GM23338 (cell line): ENCODE measurements at regions not wholly inside any gene's neighbourhood (a gene's known extent, or its start where the extent isn't known, plus 50 kb on each side); places are given as distances from the start of the nearest gene placed in this dataset.

Experiments
- ATAC-seq: fragments of 200-7000 bp; cut with Tn5 transposase; 3 replicates; pipeline ENCODE4 v1.9.1; 2020
- DNase-seq: peaks from one replicate; pipeline ENCODE4 v3.0.0-alpha.2; 2015; ENCODE audit warnings: low spot score
- H2AFZ ChIP-seq: fragments of 200-600 bp; sonication (generic); 2 replicates; pipeline ENCODE4 v1.8.0; 2016; ENCODE audit warnings: antibody characterized with exemption, mild to moderate bottlenecking, moderate library complexity
- H3F3A ChIP-seq: fragments of 200-600 bp; sonication (generic); replicated peaks from 2 replicates; pipeline ENCODE4 v1.8.0; 2017; ENCODE audit warnings: antibody characterized with exemption, mixed run types, low read depth
- H3K27ac ChIP-seq: fragments of 200-600 bp; sonication (generic); 2 replicates; pipeline ENCODE4 v1.6.1; 2016; ENCODE audit warnings: low read depth
- H3K27me3 ChIP-seq: fragments of 200-600 bp; sonication (generic); 2 replicates; pipeline ENCODE4 v1.8.0; 2016; ENCODE audit warnings: mild to moderate bottlenecking, mixed run types, moderate library complexity; ENCODE audit not compliant: insufficient read depth
- H3K36me3 ChIP-seq: fragments of 200-600 bp; sonication (generic); 2 replicates; pipeline ENCODE4 v1.8.0; 2016; ENCODE audit warnings: mild to moderate bottlenecking; ENCODE audit not compliant: insufficient read depth
- H3K4me1 ChIP-seq: fragments of 200-600 bp; sonication (generic); 2 replicates; pipeline ENCODE4 v1.8.0; 2016; ENCODE audit warnings: mild to moderate bottlenecking, moderate library complexity; ENCODE audit not compliant: insufficient read depth
- H3K4me2 ChIP-seq: fragments of 200-600 bp; sonication (generic); 2 replicates; pipeline ENCODE4 v1.7.1; 2017; ENCODE audit warnings: mixed run types
- H3K4me3 ChIP-seq: fragments of 200-600 bp; sonication (generic); 2 replicates; pipeline ENCODE4 v1.6.1; 2016; ENCODE audit warnings: mixed run types
- H3K79me2 ChIP-seq: fragments of 200-600 bp; sonication (generic); replicated peaks from 2 replicates; pipeline ENCODE4 v1.8.0; 2017; ENCODE audit warnings: mild to moderate bottlenecking; ENCODE audit not compliant: insufficient read depth
- H3K9me2 ChIP-seq: fragments of 200-600 bp; sonication (generic); 2 replicates; pipeline ENCODE4 v1.8.0; 2017; ENCODE audit not compliant: insufficient read depth
- H4K20me1 ChIP-seq: fragments of 200-600 bp; sonication (generic); replicated peaks from 2 replicates; pipeline ENCODE4 v1.8.0; 2017; ENCODE audit warnings: mild to moderate bottlenecking; ENCODE audit not compliant: insufficient read depth
- H3K27ac Mint-ChIP-seq: 2 replicates; pipeline ENCODE4 v1.8.0; 2020; ENCODE audit warnings: inconsistent platforms, mild to moderate bottlenecking, moderate library complexity, mixed read lengths
- H3K27me3 Mint-ChIP-seq: 3 replicates; pipeline ENCODE4 v1.8.0; 2022; ENCODE audit warnings: low read depth, mild to moderate bottlenecking, moderate library complexity, mixed read lengths, inconsistent platforms; ENCODE audit not compliant: insufficient read depth, poor library complexity
- H3K36me3 Mint-ChIP-seq: 3 replicates; pipeline ENCODE4 v1.8.0; 2021; ENCODE audit warnings: low read depth, mild to moderate bottlenecking, inconsistent platforms, moderate library complexity, mixed read lengths
- H3K4me1 Mint-ChIP-seq: 3 replicates; pipeline ENCODE4 v1.8.0; 2020; ENCODE audit warnings: mild to moderate bottlenecking, inconsistent platforms, mixed read lengths
- H3K4me3 Mint-ChIP-seq: 3 replicates; pipeline ENCODE4 v1.8.0; 2021; ENCODE audit warnings: moderate library complexity, mild to moderate bottlenecking, inconsistent platforms, mixed read lengths
- H3K9me3 Mint-ChIP-seq: 3 replicates; pipeline ENCODE4 v1.8.0; 2020; ENCODE audit warnings: moderate library complexity, mild to moderate bottlenecking, inconsistent platforms, mixed read lengths
- CREB1 ChIP-seq: fragments of 250-450 bp; sonication (Bioruptor Pico); IDR thresholded peaks from 2 replicates; pipeline ENCODE4 v1.5.0; 2020; ENCODE audit warnings: low read depth, mild to moderate bottlenecking, moderate library complexity
- CTCF ChIP-seq, 2 experiments: fragments of 200-600 bp in 1 of 2; sonication (generic) in 1 of 2; conservative IDR thresholded peaks; 2 replicates each; pipeline versions ENCODE4 v1.5.1 to v1.6.1; 2016 to 2017; ENCODE audit warnings: antibody characterized with exemption in 2 of 2, low read depth in 2 of 2, mild to moderate bottlenecking in 2 of 2, moderate library complexity in 1 of 2
- EZH2phosphoT487 ChIP-seq: fragments of 200-600 bp; sonication (generic); IDR thresholded peaks from one replicate; pipeline ENCODE4 v1.8.1; 2018; ENCODE audit warnings: antibody characterized with exemption; ENCODE audit not compliant: unreplicated experiment
- POLR2AphosphoS5 ChIP-seq: IDR thresholded peaks from 2 replicates; pipeline ENCODE4 v1.6.1; 2016; ENCODE audit warnings: antibody characterized with exemption, low read depth
- STAT1 ChIP-seq: IDR thresholded peaks from one replicate; pipeline ENCODE4 v1.6.1; 2016; ENCODE audit warnings: antibody characterized with exemption; ENCODE audit not compliant: unreplicated experiment
- TF ChIP-seq, protein P1 (sequence below): fragments of 250-450 bp; sonication (Bioruptor Pico); IDR thresholded peaks from 2 replicates; pipeline ENCODE4 v1.5.0; 2020; ENCODE audit warnings: mild to moderate bottlenecking, moderate library complexity
- TF ChIP-seq, protein P2 (sequence below): IDR thresholded peaks from one replicate; pipeline ENCODE4 v1.6.1; 2018; ENCODE audit warnings: antibody characterized with exemption; ENCODE audit not compliant: unreplicated experiment

DNA sequence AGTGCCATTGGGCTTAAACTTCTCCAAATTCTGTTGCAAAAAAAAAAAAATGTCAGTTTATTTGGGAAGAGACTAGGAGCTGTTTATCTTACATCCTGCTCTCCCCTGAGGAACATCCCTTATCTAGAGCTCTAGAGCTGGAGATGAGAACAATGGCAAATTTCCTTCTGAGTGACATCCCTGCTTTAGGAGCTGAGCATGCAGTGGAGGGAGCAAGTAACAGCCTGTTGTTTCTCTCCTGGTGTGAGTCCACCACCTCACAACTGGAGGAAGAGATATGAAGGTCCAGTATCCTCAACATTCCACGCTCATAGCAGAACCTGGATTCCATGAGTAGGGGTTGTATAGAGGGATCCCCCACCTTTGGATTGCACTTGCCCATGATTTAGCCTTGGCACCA, 676.4 kb downstream of the PCDH18 start (continued):
- TF ChIP-seq, protein P1, sequence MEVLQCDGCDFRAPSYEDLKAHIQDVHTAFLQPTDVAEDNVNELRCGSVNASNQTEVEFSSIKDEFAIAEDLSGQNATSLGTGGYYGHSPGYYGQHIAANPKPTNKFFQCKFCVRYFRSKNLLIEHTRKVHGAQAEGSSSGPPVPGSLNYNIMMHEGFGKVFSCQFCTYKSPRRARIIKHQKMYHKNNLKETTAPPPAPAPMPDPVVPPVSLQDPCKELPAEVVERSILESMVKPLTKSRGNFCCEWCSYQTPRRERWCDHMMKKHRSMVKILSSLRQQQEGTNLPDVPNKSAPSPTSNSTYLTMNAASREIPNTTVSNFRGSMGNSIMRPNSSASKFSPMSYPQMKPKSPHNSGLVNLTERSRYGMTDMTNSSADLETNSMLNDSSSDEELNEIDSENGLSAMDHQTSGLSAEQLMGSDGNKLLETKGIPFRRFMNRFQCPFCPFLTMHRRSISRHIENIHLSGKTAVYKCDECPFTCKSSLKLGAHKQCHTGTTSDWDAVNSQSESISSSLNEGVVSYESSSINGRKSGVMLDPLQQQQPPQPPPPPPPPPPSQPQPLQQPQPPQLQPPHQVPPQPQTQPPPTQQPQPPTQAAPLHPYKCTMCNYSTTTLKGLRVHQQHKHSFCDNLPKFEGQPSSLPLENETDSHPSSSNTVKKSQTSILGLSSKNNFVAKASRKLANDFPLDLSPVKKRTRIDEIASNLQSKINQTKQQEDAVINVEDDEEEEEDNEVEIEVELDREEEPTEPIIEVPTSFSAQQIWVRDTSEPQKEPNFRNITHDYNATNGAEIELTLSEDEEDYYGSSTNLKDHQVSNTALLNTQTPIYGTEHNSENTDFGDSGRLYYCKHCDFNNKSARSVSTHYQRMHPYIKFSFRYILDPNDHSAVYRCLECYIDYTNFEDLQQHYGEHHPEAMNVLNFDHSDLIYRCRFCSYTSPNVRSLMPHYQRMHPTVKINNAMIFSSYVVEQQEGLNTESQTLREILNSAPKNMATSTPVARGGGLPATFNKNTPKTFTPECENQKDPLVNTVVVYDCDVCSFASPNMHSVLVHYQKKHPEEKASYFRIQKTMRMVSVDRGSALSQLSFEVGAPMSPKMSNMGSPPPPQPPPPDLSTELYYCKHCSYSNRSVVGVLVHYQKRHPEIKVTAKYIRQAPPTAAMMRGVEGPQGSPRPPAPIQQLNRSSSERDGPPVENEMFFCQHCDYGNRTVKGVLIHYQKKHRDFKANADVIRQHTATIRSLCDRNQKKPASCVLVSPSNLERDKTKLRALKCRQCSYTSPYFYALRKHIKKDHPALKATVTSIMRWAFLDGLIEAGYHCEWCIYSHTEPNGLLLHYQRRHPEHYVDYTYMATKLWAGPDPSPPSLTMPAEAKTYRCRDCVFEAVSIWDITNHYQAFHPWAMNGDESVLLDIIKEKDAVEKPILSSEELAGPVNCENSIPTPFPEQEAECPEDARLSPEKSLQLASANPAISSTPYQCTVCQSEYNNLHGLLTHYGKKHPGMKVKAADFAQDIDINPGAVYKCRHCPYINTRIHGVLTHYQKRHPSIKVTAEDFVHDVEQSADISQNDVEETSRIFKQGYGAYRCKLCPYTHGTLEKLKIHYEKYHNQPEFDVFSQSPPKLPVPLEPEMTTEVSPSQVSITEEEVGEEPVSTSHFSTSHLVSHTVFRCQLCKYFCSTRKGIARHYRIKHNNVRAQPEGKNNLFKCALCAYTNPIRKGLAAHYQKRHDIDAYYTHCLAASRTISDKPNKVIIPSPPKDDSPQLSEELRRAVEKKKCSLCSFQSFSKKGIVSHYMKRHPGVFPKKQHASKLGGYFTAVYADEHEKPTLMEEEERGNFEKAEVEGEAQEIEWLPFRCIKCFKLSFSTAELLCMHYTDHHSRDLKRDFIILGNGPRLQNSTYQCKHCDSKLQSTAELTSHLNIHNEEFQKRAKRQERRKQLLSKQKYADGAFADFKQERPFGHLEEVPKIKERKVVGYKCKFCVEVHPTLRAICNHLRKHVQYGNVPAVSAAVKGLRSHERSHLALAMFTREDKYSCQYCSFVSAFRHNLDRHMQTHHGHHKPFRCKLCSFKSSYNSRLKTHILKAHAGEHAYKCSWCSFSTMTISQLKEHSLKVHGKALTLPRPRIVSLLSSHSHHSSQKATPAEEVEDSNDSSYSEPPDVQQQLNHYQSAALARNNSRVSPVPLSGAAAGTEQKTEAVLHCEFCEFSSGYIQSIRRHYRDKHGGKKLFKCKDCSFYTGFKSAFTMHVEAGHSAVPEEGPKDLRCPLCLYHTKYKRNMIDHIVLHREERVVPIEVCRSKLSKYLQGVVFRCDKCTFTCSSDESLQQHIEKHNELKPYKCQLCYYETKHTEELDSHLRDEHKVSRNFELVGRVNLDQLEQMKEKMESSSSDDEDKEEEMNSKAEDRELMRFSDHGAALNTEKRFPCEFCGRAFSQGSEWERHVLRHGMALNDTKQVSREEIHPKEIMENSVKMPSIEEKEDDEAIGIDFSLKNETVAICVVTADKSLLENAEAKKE (CRISPR knock-in tag) = no peak

DNA sequence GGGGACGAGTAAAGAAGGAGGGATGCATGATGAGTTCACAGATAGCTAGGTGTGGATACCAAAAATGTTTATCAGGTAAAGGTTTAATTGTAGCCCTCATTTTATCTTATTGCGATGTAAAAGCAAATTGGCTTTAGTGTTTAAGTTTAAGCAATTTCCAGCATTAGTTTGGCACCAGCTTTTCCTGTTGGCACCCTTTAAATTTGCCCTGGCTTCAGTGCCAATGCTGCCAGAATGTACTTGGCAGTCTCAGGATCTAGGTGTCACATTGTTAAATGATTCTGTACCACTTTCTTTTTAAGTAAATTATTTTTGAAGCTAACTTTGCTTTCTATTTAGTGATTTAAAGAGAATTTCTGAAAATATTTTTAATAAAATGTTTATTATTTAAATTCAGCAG, 681.8 kb downstream of the PCDH18 start:
- ATAC-seq = no peak
- Histone ChIP-seq H3K9me2 (peaks cover 9% of the 10 kb centered on the region), H3K4me2 (no peak overlapping the region), H3K27me3 (no peaks in the 10 kb centered on the region), H3K79me2 (no peaks in the 10 kb centered on the region), H3K27ac (no peak overlapping the region), H3K4me3 (no peak overlapping the region), H4K20me1 (no peaks in the 10 kb centered on the region), H3F3A (no peaks in the 10 kb centered on the region), H3K4me1 (no peaks in the 10 kb centered on the region), H3K36me3 (no peaks in the 10 kb centered on the region), H2AFZ (no peak overlapping the region)
- Mint-ChIP-seq H3K9me3 (peaks cover 26% of the 10 kb centered on the region), H3K27ac (no peak overlapping the region), H3K36me3 (peaks cover 31% of the 10 kb centered on the region; the same call in 2 of the 3 replicates), H3K4me3 (no peak overlapping the region), H3K27me3 (peaks cover 2% of the 10 kb centered on the region), H3K4me1 (peaks cover 3% of the 10 kb centered on the region; the same call in 1 of the 3 replicates)
- DNase-seq = no peak
- TF ChIP-seq CTCF (conservative IDR thresholded peaks at IDR 0.05; ENCODE audit: low read depth in 2 of 2) (no peak), CREB1 (CRISPR knock-in tag) (no peak), POLR2AphosphoS5 (no peak), EZH2phosphoT487 (no peak), STAT1 (no peak)
- TF ChIP-seq, protein P2, sequence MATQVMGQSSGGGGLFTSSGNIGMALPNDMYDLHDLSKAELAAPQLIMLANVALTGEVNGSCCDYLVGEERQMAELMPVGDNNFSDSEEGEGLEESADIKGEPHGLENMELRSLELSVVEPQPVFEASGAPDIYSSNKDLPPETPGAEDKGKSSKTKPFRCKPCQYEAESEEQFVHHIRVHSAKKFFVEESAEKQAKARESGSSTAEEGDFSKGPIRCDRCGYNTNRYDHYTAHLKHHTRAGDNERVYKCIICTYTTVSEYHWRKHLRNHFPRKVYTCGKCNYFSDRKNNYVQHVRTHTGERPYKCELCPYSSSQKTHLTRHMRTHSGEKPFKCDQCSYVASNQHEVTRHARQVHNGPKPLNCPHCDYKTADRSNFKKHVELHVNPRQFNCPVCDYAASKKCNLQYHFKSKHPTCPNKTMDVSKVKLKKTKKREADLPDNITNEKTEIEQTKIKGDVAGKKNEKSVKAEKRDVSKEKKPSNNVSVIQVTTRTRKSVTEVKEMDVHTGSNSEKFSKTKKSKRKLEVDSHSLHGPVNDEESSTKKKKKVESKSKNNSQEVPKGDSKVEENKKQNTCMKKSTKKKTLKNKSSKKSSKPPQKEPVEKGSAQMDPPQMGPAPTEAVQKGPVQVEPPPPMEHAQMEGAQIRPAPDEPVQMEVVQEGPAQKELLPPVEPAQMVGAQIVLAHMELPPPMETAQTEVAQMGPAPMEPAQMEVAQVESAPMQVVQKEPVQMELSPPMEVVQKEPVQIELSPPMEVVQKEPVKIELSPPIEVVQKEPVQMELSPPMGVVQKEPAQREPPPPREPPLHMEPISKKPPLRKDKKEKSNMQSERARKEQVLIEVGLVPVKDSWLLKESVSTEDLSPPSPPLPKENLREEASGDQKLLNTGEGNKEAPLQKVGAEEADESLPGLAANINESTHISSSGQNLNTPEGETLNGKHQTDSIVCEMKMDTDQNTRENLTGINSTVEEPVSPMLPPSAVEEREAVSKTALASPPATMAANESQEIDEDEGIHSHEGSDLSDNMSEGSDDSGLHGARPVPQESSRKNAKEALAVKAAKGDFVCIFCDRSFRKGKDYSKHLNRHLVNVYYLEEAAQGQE = no peak
